IPS-NIHi7 (cell line): ENCODE measurements at regions not wholly inside any gene's neighbourhood (a gene's known extent, or its start where the extent isn't known, plus 50 kb on each side); places are given as distances from the start of the nearest gene placed in this dataset.

Source experiments
- DNase-seq: peaks from one replicate; pipeline ENCODE4 v3.0.0; 2012; ENCODE audit warnings: mixed read lengths; ENCODE audit errors: extremely low spot score

DNA sequence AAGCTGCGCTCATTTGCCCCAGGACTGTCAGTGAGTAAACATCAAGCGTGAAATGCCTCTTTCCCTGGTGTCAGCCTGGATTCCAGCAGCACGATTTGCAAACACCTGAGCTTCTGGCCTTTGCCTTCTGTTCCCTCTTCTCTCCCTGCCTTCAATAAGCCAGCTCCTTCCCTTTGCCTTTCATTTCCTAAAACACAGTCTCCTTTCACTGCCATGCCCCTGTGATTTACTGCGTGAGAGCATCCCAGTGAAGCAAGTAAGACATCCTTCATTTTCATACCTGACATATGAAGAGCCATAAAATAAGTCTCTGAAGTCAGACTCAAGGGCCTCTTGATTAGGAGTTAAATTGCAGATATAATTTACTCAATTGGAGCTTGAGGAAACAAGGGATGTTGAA, 681.8 kb downstream of the TYW1 start:
- DNase-seq: peak; percentile 19

- no peak for DNase-seq
Measured at GRCh38 chr7:67683628-67684027, 687.0 kb downstream of the TYW1 start.

GRCh38 chr7:67690700-67691099, 694.1 kb downstream of the TYW1 start:
- DNase-seq: no peak

GRCh38 chr7:67692425-67692824, 695.8 kb downstream of the TYW1 start:
- DNase-seq: no peak

GRCh38 chr7:67696124-67696523, 699.5 kb downstream of the TYW1 start:
- DNase-seq: no peak

DNA sequence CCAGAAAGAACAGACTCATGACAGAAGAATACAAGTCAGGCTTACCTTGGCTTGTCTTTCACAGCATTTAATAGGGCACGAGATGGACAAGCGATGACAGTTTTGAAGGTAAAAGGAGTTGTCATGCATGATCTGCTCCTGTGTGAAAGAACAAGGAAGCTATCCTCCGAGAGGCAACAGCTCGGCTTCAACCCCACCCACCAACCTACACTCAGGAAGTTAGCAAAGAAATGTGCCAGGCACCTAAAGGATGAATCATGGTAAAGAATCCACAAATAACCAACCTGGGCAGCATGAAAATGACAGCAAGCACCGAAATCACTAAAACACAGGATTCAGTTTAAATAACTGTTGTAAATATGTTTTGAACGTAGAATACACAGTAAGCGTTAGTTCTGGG, 700.2 kb downstream of the TYW1 start:
- DNase-seq: no peak

DNA sequence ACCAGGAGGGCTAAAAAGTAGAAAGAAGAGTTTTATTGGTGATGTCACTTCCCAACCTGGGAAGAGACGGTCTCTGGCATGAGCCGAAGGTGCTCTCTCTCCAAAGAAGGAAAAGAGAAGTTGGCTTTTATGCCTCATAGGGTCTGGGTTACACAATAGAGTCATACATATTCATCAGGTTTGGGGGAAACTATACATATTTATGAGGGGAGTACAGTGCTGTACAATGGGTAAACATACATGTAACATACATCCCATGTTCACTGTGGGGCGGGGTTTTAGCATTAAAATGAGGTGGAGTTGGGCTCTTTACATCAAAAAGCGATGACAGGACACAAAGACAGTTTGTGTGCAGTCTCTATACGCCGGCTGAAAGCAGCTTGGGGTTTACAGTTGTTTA, 701.7 kb downstream of the TYW1 start:
- no peak for DNase-seq

GRCh38 chr7:67705850-67706249, 709.2 kb downstream of the TYW1 start:
- no peak for DNase-seq

GRCh38 chr7:67711706-67712105, 715.1 kb downstream of the TYW1 start:
- no peak for DNase-seq

DNA sequence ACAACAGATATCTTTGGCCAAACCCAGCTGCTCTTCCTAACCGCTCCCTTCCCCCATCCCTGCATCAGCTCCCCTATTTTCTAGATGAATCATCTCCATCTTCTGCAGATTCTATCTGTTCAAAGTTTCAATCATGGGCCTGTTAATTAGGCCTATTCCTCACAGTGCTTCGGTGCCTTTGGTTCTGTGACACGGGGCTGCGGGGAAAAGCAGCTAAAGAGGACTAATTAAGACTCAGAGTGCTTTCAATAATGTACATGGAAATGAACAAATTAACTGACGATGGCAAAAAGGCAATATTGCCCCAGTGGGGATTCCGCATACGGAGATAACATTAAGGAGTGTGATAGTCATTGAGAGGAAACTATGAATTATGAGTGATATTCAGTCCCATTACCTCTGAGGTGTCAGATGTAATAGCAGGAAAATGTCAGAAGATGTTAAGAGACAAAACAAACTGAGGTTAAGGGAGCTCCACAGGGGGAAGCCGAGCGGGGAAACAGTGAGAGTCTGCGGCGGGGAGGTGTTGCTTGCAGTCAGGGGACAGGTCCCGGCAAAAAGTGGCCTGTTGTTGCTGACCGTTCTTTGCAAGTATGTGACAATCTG, 716.9 kb downstream of the TYW1 start:
- no peak for DNase-seq

DNA sequence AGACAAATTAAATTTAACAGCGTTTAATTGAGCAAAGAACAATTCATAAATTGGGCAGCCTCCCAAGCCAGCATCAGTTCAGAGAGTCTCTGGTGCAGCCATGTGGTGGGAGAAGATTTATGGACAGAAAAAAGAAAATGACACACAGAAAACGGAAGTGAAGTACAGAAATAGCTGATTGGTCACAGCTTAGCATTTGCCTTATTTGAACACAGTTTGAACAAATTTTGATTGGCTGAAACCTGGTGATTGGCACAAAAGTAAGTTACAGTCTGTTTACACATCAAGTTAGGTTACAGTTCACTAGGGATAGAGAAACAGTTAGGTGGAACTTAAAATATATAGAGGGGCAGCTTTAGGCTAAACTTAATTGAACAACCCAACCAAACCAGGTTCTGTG, 720.1 kb downstream of the TYW1 start:
- DNase-seq: no peak

DNA sequence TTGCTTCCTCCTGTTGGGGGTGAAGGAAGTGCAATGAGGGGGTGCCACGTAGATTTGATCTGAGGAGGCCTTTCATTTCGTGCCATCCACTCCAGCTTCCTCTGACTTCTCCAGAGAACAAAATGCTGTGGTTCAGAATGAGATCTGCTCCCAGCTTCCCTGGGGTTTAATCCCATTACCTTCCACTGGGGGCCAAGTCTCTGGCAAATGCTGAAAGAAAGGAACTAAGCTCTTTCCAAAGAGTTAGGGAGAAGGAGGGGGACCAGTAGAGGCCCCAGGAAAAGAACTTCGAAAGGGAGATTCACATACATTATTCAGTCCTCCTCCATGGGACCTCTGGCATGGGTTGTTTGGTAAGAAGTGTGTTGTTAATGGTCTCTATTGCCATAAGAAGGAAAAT, 727.0 kb downstream of the TYW1 start:
- peak; percentile 37 for DNase-seq

GRCh38 chr7:67724435-67724834, 727.8 kb downstream of the TYW1 start:
- DNase-seq: no peak

DNA sequence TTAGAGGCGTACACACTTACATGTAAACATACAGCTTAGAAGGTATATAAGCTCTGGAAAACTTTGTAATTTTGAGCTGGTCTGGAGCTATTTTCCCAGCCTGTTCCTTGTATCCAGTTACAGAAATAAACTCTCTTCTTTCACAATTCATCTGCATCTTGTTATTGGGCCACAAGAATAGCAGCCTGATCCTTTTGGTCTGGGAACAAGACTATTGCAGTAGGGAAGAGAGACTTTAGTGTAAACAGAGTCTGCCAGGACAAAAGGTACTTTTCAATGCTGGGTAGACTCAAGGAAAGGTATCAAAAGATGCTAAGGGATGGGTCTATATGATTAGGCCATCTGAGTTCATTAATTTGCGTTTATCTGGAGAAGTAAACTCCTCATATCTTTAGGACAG, 728.3 kb downstream of the TYW1 start:
- no peak for DNase-seq

GRCh38 chr7:67725423-67725822, 728.8 kb downstream of the TYW1 start:
- no peak for DNase-seq

GRCh38 chr7:67729771-67730170, 733.1 kb downstream of the TYW1 start:
- DNase-seq: no peak

DNA sequence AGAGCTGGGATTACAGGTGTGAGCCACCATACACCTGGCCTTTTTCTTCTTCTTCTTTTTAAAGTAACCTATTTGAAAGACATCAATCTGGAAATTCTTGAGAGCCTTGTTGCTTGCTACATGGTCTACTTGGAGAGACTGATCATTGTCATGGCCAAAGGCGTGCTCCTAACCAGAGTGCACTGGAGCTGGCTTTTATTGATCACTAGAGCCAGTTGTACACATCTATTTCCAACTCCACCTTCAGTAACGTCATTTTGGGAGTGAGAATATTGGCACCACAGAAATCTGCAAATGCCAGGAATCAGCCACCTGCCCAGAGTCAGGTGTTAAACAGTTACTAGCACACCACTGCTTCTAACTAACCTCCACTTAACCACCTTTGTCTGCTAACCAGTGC, 735.1 kb downstream of the TYW1 start:
- DNase-seq: no peak

DNA sequence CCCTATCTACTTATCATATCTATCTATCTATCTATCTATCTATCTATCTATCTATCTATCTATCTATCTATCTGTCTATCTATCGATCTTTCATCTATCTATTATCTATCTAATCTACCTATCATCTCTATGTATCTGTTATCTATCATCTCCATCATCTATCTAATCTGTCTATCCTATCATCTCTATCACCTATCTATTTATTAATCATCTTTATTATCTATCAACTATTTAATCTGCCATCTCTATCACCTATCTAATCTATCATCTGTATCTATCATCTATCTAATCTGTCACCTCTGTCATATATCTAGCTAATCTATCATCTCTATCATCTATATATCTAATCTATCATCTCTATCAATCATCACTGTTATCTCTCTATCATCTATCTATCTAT, 736.3 kb downstream of the TYW1 start:
- DNase-seq: no peak

GRCh38 chr7:67738145-67738544, 741.5 kb downstream of the TYW1 start:
- no peak for DNase-seq

DNA sequence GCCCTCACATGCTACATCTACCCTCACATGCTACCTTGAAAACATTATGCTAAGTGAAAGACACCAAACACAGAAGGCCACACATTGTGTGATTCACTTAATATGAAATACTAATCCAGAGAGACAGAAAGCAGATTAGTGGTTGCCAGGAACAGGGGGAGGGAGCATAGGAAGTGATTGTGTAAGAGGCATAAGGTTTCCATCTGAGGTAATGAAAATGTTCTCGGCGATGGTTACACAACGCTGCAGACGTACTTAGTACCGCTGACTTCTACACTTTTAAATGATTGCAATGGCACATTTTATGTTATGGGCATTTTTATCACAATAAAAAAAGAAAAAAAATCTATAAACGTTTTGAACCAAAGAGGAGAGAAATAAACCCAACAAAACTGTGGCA, 742.3 kb downstream of the TYW1 start:
- no peak for DNase-seq

DNA sequence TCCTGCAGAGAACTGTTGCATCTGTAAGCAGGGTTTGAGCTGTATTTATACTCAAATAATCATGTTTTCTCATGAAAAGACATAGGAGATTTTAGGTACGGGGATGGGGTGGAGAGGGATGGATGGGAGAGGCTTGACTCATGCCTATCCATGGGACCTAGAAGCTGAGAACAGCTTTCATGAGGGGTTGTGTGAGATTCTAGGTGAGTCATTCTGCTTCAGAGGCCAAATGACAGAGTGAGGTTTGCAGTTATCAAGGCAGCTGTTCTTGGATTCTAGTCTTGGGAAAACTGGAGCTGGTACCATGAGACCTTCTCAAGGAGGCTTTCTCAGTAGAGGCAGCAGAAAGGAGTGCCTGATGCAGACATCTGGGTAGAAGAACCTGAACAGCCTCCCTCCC, 746.9 kb downstream of the TYW1 start:
- DNase-seq: no peak

GRCh38 chr7:67752227-67752626, 755.6 kb downstream of the TYW1 start:
- DNase-seq: no peak

- DNase-seq: no peak
Measured at GRCh38 chr7:67753891-67754290, 757.3 kb downstream of the TYW1 start.

DNA sequence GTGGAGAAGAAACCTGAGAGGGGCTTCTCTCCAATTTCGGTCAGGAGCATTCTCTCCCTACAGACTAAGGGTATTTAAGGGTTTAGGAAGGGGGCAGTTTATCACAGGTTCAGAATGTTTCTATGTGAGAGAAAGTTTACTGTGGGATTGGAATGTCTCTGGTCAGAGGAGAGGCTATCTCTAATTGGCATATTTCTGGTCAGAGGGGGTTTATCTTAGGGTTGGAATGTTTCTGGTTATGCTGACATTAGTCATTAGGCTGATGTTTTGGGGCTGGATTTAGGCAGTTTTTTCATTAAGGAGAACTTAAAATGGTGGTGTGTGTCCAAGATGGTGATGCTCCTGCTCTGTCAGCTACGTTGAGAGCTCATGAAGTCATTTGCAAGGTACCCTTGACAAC, 758.0 kb downstream of the TYW1 start:
- no peak for DNase-seq

GRCh38 chr7:67758551-67758950, 761.9 kb downstream of the TYW1 start:
- DNase-seq: no peak
